Neural progenitor cell (in vitro differentiated cells): ENCODE measurements at regions not wholly inside any gene's neighbourhood (a gene's known extent, or its start where the extent isn't known, plus 50 kb on each side); places are given as distances from the start of the nearest gene placed in this dataset.

Source experiments
- DNase-seq: peaks from one replicate; pipeline ENCODE4 v3.0.0-alpha.2; 2016; ENCODE audit warnings: low spot score
- H2AFZ ChIP-seq: fragments of 200-600 bp; sonication (generic); replicated peaks from 2 replicates; pipeline ENCODE4 v1.6.1; 2016; ENCODE audit warnings: antibody characterized with exemption
- H3F3A ChIP-seq: fragments of 200-600 bp; sonication (generic); 2 replicates; pipeline ENCODE4 v1.6.1; 2016; ENCODE audit warnings: antibody characterized with exemption, low read depth
- H3K27ac ChIP-seq: fragments of 200-600 bp; sonication (generic); 2 replicates; pipeline ENCODE4 v1.5.1; 2016; ENCODE audit warnings: mild to moderate bottlenecking
- H3K27me3 ChIP-seq: fragments of 200-600 bp; sonication (generic); 2 replicates; pipeline ENCODE4 v1.6.1; 2016; ENCODE audit warnings: mild to moderate bottlenecking, moderate library complexity
- H3K36me3 ChIP-seq: fragments of 200-600 bp; sonication (generic); 2 replicates; pipeline ENCODE4 v1.5.1; 2016
- H3K4me1 ChIP-seq: fragments of 200-600 bp; sonication (generic); 2 replicates; pipeline ENCODE4 v1.6.1; 2016; ENCODE audit warnings: mixed run types
- H3K4me2 ChIP-seq: fragments of 200-600 bp; sonication (generic); 2 replicates; pipeline ENCODE4 v1.6.1; 2016
- H3K4me3 ChIP-seq: fragments of 200-600 bp; sonication (generic); 2 replicates; pipeline ENCODE4 v1.5.1; 2016
- H3K79me2 ChIP-seq: fragments of 200-600 bp; sonication (generic); 2 replicates; pipeline ENCODE4 v1.6.1; 2016; ENCODE audit warnings: low read depth
- H3K9ac ChIP-seq: fragments of 200-600 bp; sonication (generic); 2 replicates; pipeline ENCODE4 v1.6.1; 2016
- H3K9me3 ChIP-seq: fragments of 200-600 bp; sonication (generic); 2 replicates; pipeline ENCODE4 v1.5.1; 2016; ENCODE audit warnings: low read depth
- H4K20me1 ChIP-seq: fragments of 200-600 bp; sonication (generic); 2 replicates; pipeline ENCODE4 v1.6.1; 2016; ENCODE audit warnings: low read depth
- H3K27ac Mint-ChIP-seq: 3 replicates; pipeline ENCODE4 v1.8.0; 2021; ENCODE audit warnings: mixed read lengths
- H3K27me3 Mint-ChIP-seq: 2 replicates; pipeline ENCODE4 v1.8.0; 2022; ENCODE audit warnings: low read depth, mild to moderate bottlenecking, inconsistent platforms, moderate library complexity, mixed read lengths; ENCODE audit not compliant: insufficient read depth
- H3K36me3 Mint-ChIP-seq: 3 replicates; pipeline ENCODE4 v1.8.0; 2021; ENCODE audit warnings: mixed read lengths
- H3K4me1 Mint-ChIP-seq: 3 replicates; pipeline ENCODE4 v1.8.0; 2021; ENCODE audit warnings: mixed read lengths
- H3K4me3 Mint-ChIP-seq: 3 replicates; pipeline ENCODE4 v1.8.0; 2021; ENCODE audit warnings: mild to moderate bottlenecking, moderate library complexity, mixed read lengths
- H3K9me3 Mint-ChIP-seq: 3 replicates; pipeline ENCODE4 v1.8.0; 2020; ENCODE audit warnings: mixed read lengths
- CTCF ChIP-seq: fragments of 200-600 bp; sonication (generic); IDR thresholded peaks from 2 replicates; pipeline ENCODE4 v1.5.1; 2017; ENCODE audit warnings: antibody characterized with exemption, mild to moderate bottlenecking
- EZH2 ChIP-seq: fragments of 200-600 bp; sonication (generic); IDR thresholded peaks from 2 replicates; pipeline ENCODE4 v1.6.1; 2017; ENCODE audit warnings: antibody characterized with exemption, mild to moderate bottlenecking, moderate library complexity
- EZH2phosphoT487 ChIP-seq: fragments of 200-600 bp; sonication (generic); IDR thresholded peaks from 2 replicates; pipeline ENCODE4 v1.6.1; 2017; ENCODE audit warnings: antibody characterized with exemption

- no peaks in the 10 kb centered on the region for H3K36me3 Mint-ChIP-seq
- no peak for TF ChIP-seq EZH2
- H3K36me3 ChIP-seq = no peaks in the 10 kb centered on the region
- H3K79me2 ChIP-seq = no peaks in the 10 kb centered on the region
- H3K4me2 ChIP-seq = no peak overlapping the region
- no peaks in the 10 kb centered on the region for H3K9me3 Mint-ChIP-seq
- no peak overlapping the region for H3K27ac Mint-ChIP-seq
- no peak overlapping the region for H3K27ac ChIP-seq
- H4K20me1 ChIP-seq = no peaks in the 10 kb centered on the region
- no peak for DNase-seq
- H3K9me3 ChIP-seq = no peaks in the 10 kb centered on the region
- H3K4me1 ChIP-seq = no peaks in the 10 kb centered on the region
- H3F3A ChIP-seq = no peaks in the 10 kb centered on the region
- H3K27me3 ChIP-seq = no peaks in the 10 kb centered on the region
- no peak overlapping the region for H2AFZ ChIP-seq
- H3K4me1 Mint-ChIP-seq = no peaks in the 10 kb centered on the region
- H3K27me3 Mint-ChIP-seq = peaks cover 2% of the 10 kb centered on the region
- no peak overlapping the region for H3K9ac ChIP-seq
- no peak overlapping the region for H3K4me3 ChIP-seq
- no peak overlapping the region for H3K4me3 Mint-ChIP-seq
Observed at GRCh38 chr3:160088492-160089137, 100.0 kb downstream of the IL12A start.

- no peak overlapping the region for H2AFZ ChIP-seq
- no peak for TF ChIP-seq EZH2phosphoT487
- no peak for TF ChIP-seq EZH2
- TF ChIP-seq CTCF = no peak
- Mint-ChIP-seq H3K36me3 (no peaks in the 10 kb centered on the region), H3K27me3 (peaks cover 2% of the 10 kb centered on the region), H3K4me3 (no peak overlapping the region), H3K27ac (no peak overlapping the region), H3K9me3 (no peaks in the 10 kb centered on the region), H3K4me1 (no peaks in the 10 kb centered on the region)
- no peak overlapping the region for H3K4me3 ChIP-seq
- no peaks in the 10 kb centered on the region for H3K9me3 ChIP-seq
- no peak overlapping the region for H3K27ac ChIP-seq
- H3K79me2 ChIP-seq = no peaks in the 10 kb centered on the region
- no peak overlapping the region for H3K4me2 ChIP-seq
- no peaks in the 10 kb centered on the region for H3K36me3 ChIP-seq
- no peak for DNase-seq
- no peaks in the 10 kb centered on the region for H3K4me1 ChIP-seq
- no peak overlapping the region for H3K9ac ChIP-seq
- no peaks in the 10 kb centered on the region for H3K27me3 ChIP-seq
- H4K20me1 ChIP-seq = no peaks in the 10 kb centered on the region
- no peaks in the 10 kb centered on the region for H3F3A ChIP-seq
Observed at GRCh38 chr3:160090653-160091052, 102.0 kb downstream of the IL12A start.

- H3K9me3 Mint-ChIP-seq = no peaks in the 10 kb centered on the region
- Histone ChIP-seq H3K4me2 (no peak overlapping the region), H3K9me3 (no peaks in the 10 kb centered on the region), H3K4me3 (no peak overlapping the region), H3K9ac (no peak overlapping the region), H2AFZ (no peak overlapping the region), H3K36me3 (no peaks in the 10 kb centered on the region), H3K79me2 (no peaks in the 10 kb centered on the region), H3F3A (no peaks in the 10 kb centered on the region), H3K4me1 (no peaks in the 10 kb centered on the region), H3K27ac (no peak overlapping the region), H4K20me1 (no peaks in the 10 kb centered on the region), H3K27me3 (no peaks in the 10 kb centered on the region)
- H3K27ac Mint-ChIP-seq = no peak overlapping the region
- peaks cover 2% of the 10 kb centered on the region for H3K27me3 Mint-ChIP-seq
- TF ChIP-seq EZH2 (no peak), CTCF (no peak), EZH2phosphoT487 (no peak)
- H3K4me3 Mint-ChIP-seq = no peak overlapping the region
- no peak for DNase-seq
- no peaks in the 10 kb centered on the region for H3K36me3 Mint-ChIP-seq
- no peaks in the 10 kb centered on the region for H3K4me1 Mint-ChIP-seq
Observed at GRCh38 chr3:160091441-160091840, 102.8 kb downstream of the IL12A start.

- Histone ChIP-seq H3K4me3 (no peak overlapping the region), H3F3A (no peaks in the 10 kb centered on the region), H3K36me3 (no peaks in the 10 kb centered on the region), H3K27me3 (no peaks in the 10 kb centered on the region), H4K20me1 (no peaks in the 10 kb centered on the region), H3K79me2 (no peaks in the 10 kb centered on the region), H3K9me3 (no peaks in the 10 kb centered on the region), H3K9ac (no peak overlapping the region), H3K27ac (no peak overlapping the region), H3K4me1 (no peaks in the 10 kb centered on the region), H3K4me2 (no peak overlapping the region), H2AFZ (no peak overlapping the region)
- TF ChIP-seq EZH2 (no peak), CTCF (no peak), EZH2phosphoT487 (no peak)
- no peaks in the 10 kb centered on the region for H3K4me1 Mint-ChIP-seq
- H3K27me3 Mint-ChIP-seq = peaks cover 2% of the 10 kb centered on the region
- H3K27ac Mint-ChIP-seq = no peak overlapping the region
- no peaks in the 10 kb centered on the region for H3K9me3 Mint-ChIP-seq
- no peak overlapping the region for H3K4me3 Mint-ChIP-seq
- no peak for DNase-seq
- no peaks in the 10 kb centered on the region for H3K36me3 Mint-ChIP-seq
Observed at GRCh38 chr3:160092760-160093159, 104.1 kb downstream of the IL12A start.
